Stimulated activated CD4-positive, alpha-beta T cell treated with anti-CD3 and anti-CD28 coated beads, Interleukin-1b, Interleukin-23, amount 100 ng/mL, for 48 hours (primary cell): ENCODE measurements at regions not wholly inside any gene's neighbourhood (a gene's known extent, or its start where the extent isn't known, plus 50 kb on each side); places are given as distances from the start of the nearest gene placed in this dataset.
"Not testable (repeated sequence)": the region's sequence is repeated elsewhere in the genome, so short reads cannot be mapped to it uniquely, and the experiment has no call there.

Experiments used
- DNase-seq: peaks from one replicate; pipeline ENCODE4 v3.0.0-alpha.2; 2020

DNA sequence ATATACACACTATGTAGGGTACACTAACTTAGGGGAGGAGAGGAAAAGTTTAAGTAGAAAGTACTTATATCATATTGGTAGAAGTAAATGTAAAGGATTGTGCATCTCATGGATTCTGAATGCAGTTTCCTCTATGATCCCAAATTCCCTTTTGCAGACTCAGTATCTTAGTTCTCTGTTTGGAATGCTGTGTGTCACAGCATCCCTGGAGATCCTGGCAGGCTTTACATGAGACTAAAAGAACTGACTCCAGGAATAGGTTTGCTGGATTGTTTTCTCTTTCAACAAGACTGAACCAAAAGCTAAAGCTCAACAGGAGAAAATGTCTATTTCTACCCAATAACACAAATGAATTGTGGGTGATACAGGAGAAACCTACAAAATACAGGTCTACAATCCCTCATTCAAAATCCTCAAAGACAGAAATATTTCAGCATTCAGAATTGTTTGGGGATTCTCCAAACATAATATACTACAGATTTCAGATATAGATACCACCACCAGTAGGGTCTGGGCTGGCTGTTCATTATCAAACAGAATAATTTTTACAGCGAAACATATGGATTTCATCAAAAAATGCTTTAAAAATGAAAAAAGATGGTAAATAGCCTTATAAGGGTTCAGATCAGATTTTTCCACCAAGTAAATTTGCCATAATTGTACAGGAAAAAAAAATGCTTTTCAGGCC is 324.7 kb upstream of the GRAMD2B start:
- DNase-seq: no peak

GRCh38 chr5:126099077-126099476 is 324.1 kb upstream of the GRAMD2B start:
- DNase-seq: no peak

DNA sequence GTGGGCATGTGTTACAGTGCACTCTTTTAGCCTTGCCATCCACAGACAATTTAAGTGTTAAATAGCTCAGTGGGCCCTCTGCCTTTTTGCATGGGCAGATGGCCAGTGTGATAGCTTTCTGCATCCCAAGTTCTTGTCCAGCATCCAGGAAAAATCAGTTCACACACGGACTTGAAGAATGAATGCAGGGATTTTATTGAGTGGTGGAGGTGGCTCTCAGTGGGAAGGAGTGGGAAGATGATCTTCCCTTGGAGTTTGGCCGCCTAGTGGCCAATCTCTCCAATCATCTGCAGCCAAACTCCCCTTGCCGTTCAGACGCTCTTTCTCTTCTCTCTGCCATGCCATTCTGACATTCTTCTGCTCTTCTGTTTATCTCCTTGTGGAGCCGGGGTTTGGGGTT is 322.4 kb upstream of the GRAMD2B start:
- no peak for DNase-seq

DNA sequence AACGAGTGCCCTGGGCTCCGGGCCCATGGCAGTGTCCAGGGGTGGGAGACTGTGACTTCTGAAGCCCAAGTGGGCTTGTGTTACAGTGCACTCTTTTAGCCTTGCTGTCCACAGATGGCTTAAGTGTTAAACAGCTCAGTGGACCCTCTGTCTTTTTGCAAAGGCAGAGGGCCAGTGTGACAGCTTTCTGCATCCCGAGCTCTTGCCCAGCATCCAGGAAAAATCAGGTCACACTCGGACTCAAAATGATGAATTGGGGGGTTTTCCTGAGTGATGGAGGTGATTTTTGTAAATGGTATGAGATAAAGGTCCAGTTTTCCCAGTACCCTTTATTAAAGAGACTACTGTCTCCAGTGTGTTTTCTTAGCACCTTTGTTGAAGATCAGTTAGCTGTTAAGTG is 321.3 kb upstream of the GRAMD2B start:
- no peak for DNase-seq

GRCh38 chr5:126103050-126103449 is 320.2 kb upstream of the GRAMD2B start:
- no peak for DNase-seq

DNA sequence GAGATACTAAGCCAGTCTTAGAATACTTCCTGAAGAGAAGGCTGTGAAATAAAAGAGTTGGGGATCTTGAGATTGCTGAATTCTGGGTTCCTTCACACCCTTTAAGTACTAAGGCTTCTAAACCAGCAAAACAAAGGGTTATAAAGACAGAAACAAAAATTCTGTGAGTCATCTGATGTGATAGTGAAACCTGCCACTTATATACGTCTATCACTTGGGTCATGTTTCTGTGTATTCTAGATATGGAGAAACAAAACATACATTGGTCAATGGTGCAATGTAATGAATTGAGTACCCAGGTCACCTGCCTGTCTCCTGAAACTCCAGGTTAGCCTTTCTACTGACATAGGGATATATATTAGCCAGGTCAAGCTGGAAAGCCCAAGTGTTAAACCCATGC is 319.3 kb upstream of the GRAMD2B start:
- DNase-seq: no peak

- DNase-seq: no peak
These were observed 318.9 kb upstream of the GRAMD2B start for GRCh38 chr5:126104341-126104740.

DNA sequence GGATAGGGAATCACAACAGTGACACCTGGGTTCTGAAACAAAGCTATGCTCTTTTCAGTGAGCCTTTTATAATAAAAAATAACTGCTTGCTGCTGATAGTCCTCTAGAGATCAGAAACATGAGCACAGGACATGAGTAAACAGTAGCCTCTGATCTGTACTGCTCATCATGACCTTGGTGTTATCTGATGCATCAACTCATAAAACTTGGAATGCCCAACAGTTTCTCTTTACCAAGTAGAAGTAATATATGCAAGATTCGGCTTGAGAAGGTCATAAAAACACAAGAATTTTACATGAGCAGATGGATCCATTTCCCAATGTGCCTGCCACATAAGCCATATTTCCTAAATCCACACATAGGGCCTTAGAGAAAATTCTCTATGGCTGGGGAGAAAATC is 318.3 kb upstream of the GRAMD2B start:
- no peak for DNase-seq

DNA sequence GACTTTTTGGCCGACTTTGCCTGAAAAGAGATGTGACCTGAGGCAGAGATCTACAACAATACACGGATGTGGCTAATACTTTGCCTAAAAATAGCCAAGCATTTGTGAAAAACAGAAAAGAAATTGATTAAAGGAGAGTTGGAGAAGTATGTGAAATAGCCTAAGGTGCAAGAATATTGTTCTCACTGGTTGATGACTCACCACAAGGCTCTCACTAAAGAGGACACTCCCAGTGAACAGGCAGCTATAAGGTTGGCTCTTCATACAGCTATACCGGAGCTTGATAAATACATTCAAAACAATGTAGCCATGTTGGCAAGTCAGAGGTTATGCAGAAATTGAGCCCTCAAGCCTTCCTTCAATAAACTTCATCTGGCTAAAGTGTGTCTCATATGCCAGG is 317.2 kb upstream of the GRAMD2B start:
- no peak for DNase-seq

DNA sequence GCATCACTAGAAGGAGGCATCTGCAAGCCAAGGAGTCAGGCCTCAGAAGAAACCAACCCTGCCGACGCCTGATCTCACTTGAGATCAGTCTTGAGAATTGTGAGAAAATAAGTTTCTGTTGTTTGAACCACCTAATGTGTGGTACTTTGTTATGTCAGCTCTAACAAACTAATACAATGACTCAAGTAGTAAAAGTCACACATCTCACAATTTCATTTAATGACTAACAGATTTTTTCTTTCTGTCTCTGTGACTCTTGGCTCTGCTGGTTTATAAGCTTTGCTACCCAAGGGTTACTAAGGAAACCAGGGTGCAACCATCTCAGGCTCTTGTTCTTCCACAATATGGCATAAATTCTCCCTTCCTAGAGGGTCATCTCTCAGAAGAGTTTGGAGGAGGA is 315.8 kb upstream of the GRAMD2B start:
- DNase-seq: no peak

DNA sequence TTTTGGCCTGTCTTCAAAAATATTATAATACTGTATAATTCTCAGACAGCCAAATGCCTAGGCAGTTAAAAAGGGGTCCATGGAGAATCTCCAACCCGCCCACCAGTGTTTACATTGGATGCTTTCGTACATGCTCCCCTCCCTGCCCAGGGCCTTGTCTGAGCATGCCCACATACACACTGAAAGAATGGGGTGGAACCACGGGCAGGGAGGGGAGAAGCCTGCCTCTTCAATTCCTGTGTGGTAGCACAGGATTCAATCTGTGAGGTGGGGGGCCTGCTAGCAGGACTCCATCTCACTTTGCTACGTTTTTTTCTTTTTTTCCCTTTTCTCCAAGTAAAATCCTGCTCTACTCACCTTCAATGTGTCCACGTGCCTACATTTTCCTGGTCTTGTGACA is 314.7 kb upstream of the GRAMD2B start:
- DNase-seq: no peak

GRCh38 chr5:126115059-126115629 is 308.1 kb upstream of the GRAMD2B start:
- DNase-seq: no peak

DNA sequence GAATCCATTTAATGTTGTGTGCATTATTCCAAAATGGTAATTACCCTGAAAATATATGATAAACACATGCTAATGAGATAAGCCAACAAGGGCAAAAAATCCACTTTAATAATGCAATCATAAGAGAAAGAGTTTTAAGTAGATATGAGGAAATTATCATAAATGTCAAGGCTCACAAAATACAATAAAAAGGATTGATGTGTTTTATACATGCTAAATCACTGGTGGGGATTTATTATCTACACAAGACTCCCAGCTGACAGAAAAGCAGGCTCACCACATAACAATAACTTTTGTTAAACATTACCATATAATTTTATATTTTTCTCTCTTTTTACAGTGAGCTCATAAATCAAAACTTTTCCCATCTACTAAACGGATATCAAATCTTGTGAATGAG is 306.2 kb upstream of the GRAMD2B start:
- DNase-seq: no peak

GRCh38 chr5:126119887-126120442 is 303.2 kb upstream of the GRAMD2B start:
- no peak for DNase-seq

DNA sequence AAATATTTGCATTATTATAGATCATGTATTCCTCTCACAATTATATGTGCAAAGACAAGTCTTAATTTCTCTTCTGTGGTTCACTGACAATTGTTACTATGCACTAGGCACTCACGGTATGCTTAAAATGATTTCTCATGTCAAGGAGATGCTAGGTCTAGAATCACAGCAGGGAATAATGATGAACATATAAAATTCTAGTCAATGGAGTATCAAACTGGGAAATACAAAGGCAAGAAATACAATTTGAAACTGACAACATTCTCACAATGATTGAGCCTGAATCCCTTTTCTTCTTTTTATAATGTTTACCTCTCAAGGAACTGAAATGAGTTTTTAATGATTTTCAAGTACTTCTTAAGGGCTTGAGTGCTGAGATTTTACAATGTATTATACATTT is 302.3 kb upstream of the GRAMD2B start:
- DNase-seq: no peak

GRCh38 chr5:126122942-126123341 is 300.3 kb upstream of the GRAMD2B start:
- no peak for DNase-seq

DNA sequence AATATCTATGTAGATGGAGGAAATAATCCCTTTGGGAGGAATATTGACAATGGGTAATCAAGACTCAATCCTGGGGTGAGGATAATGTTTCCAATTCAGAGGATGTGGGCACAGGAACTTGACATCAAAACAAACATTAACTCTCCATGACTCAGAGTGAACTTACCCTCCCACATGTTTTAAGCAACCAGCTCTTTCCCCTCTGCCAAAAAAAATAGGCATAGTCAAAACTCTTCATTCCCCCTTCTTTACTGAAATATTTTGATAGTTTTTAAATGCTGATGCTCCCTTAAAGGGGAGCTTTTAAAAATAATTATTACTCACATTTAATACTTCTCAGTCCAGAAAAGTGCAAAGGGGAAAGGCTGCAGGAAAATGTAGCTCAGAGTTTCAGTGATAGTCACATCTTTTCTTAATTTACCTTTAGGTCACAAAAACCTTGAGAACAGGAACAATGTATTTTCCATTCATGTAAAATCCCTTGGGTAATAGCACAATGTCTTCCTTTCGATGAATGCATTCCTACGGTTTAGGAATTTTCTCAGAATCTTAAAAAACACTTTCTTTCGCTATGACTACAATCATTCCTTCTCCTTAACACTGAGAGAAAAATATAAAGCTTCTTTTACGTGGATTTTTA is 298.4 kb upstream of the GRAMD2B start:
- no peak for DNase-seq

DNA sequence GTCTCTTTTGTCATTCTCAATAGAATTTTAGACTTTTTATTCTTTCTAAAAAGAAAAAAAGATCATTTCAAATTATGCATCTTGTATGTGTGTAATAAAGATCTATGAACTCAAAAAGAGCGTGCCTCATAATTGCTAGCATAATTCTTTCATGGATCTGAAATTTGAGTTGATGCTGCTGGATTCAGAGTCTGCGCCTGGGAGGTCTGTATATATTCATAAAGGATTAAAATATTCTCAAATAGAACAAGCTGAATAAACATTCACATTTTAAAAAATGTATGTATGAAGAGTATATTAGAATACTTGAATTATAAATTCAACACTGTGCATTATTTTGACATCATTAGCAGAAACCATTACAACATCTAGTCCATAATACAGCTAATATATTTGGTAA is 297.8 kb upstream of the GRAMD2B start:
- DNase-seq: no peak

GRCh38 chr5:126126574-126126973 is 296.6 kb upstream of the GRAMD2B start:
- no peak for DNase-seq

- DNase-seq: not testable (repeated sequence)
These were observed 295.8 kb upstream of the GRAMD2B start for GRCh38 chr5:126127371-126127770.

- no peak for DNase-seq
These were observed 293.8 kb upstream of the GRAMD2B start for GRCh38 chr5:126129431-126129830.

DNA sequence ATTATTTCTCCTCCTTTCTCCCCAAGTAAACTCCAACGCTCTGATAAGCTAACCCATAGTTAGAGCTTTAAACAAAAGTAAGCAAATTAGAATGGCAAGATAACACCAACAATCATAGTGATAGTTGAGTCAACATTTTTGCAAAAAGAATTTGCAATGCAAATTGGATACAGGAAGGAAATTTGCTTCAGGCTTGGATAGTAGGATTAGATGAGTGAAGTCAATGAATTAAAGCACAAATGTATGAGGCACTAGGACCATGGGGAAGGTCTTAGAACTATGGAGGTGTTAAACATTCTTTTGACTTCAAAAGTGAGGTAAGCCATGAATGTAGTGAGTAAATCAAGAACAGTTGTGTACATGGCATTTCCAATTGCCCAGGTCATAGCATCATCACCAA is 289.8 kb upstream of the GRAMD2B start:
- no peak for DNase-seq

- no peak for DNase-seq
These were observed 285.3 kb upstream of the GRAMD2B start for GRCh38 chr5:126137891-126138280.

DNA sequence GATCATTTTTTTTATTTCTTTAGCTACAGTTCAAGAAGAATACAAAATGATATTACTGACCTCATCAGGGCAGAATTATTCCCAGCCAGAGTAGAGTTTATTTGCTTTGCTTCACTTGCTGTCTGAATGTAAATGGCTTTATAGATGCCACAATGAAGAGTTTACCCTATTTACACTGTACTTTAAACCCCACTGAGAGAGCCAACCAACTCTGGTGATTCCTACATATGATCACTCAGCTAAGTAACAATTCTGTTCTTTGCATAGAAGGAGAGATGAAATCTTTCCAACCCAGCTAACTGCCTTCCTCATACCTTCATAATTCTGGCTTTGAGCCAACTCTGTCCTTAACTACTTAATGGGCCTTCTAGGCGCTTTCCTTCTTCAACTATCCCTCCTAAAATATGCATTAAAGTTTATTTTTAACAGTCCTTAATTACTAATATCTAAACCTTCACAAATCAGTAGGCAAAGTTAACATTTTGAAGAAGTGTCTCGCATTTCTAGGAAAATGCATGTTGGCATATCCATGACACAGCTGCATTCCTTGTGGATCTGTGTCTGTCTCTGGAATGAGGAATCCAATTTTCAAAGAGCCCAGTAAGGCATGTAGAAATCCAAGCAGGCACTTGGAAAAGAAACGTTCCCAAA is 284.8 kb upstream of the GRAMD2B start:
- DNase-seq: no peak
